HG02588 (cell line): ENCODE measurements at regions not wholly inside any gene's neighbourhood (a gene's known extent, or its start where the extent isn't known, plus 50 kb on each side); places are given as distances from the start of the nearest gene placed in this dataset.

ENCODE experiments used
- ATAC-seq: cut with Tn5 transposase; IDR thresholded peaks from one replicate; pipeline ENCODE4 v1.9.1; 2021; ENCODE audit warnings: mild to moderate bottlenecking, moderate library complexity; ENCODE audit not compliant: unreplicated experiment

DNA sequence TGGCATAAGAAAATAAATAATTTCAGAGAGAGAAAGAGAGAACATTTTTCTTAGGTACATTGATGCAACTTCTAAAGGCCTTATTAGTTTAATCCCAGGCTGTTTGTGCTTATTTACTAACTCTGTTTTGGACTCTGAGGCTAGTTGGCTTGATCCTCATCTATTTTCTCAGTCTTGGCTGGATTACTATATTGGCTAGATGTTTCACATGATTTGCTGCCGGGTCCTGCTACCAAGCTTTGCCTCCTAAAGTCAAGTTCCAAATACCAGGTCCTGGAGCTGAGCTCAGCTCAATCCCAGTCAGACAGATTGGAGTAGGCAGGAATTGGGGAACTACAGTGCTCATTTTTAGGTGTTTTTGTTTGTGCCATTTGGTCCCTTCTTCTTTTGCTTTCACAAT, 340.8 kb downstream of the BCAT1 start:
- ATAC-seq = no peak

- no peak for ATAC-seq
These were observed 343.0 kb downstream of the BCAT1 start for GRCh38 chr12:24605916-24606315.

DNA sequence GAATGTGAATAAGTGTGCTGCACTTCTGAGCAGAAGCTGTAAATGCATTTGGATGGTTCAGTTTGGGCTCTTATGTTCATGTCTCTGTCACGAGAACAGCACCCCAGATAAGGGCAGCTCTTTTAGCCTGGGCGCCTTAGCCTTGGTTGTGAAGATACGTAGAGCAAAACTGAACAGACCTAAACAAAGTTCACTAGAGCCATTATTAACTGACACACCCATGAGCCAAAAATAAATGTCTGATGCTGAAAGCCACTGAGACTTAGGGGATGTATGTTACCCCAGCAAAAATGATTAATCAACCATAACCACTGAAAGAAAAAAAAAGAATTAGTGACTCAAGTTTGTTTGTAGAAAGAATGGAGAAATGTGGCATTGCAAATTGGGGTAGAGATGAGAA, 343.4 kb downstream of the BCAT1 start:
- ATAC-seq = no peak

GRCh38 chr12:24603371-24603770, 345.5 kb downstream of the BCAT1 start:
- no peak for ATAC-seq

DNA sequence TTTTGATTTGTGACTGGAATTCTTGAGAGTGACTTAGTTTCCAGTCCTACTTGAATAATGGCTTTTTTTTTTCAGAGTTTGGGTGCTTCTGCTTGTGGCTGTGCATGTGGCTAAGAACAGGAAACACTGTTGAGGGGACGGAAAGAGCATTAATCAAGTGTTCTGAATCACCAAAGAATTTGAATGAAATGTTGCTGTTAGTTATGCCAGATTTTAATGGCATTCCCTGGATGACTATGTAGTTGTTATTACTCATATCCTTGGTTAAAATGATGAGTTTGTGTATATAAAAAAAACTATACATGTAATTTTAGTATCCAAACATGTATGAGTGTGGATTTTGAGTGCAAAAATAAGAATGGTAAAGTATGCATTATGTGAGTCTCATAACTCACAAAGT, 347.9 kb downstream of the BCAT1 start:
- no peak for ATAC-seq

- no peak for ATAC-seq
These were observed 348.4 kb downstream of the BCAT1 start for GRCh38 chr12:24600551-24600950.

DNA sequence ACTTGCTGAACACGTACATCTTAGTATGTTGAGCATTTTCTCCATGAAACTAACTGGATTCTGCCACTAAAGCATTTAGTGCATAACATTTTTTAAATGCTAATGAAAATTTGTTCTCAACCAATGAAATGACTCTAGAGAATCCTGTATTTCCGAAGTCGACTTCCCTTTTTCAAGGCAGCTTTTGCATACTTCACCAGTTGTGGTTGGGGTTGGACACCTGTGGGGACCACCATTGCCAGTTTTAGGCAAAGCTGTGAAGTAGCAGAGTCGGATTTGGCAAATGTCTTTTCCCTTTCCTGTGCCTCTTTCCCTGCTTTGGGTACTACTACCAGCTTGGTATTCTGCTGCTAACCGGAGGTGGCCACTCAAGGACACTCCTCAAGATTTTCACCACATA, 349.2 kb downstream of the BCAT1 start:
- ATAC-seq = no peak

DNA sequence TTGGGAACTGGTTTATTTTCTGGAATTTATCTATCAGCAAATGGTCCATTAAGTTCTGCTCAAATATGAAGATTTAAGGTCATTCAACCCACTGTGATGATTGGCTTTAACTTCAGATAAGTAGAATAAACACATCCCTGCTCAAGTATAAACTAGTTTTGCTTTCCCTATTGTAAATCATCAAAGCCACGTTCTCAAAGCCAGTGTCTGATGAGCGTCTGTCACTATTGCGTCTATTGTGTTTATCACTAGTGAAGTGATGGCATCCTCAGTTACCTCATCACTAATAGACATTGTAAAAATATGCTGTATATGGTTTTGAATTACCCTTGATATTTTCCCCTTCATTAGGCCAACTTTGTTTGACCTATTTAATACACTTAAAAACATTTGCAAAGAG, 351.3 kb downstream of the BCAT1 start:
- ATAC-seq = no peak

DNA sequence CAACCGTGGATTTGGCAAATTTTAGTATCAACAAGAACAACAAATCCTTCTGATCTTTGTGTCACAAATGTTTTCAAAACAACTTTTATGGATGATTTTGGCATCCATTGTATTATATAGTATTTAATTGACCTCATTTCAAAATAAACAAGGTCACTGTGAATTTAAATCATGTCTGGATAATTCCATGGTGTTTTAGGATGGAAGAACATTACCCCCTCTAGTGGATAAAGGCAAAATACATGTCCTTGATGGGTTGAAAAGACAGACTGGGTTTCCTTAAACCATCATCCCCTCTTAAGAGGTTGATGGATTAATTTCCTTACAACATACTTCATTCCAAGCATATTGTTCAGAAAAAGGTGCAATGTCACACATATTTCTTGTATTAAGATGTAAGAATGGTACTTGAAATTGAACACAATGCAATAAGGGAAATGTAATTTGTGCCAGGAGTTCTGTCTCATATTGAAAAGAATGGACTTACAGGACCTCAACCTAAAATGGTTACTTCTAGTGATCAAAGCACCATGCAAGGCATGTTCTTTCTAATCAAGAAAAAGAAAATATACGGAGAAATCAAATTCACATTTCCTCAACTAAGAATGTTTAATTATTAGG, 352.0 kb downstream of the BCAT1 start:
- no peak for ATAC-seq

- no peak for ATAC-seq
These were observed 353.2 kb downstream of the BCAT1 start for GRCh38 chr12:24595652-24596235.

DNA sequence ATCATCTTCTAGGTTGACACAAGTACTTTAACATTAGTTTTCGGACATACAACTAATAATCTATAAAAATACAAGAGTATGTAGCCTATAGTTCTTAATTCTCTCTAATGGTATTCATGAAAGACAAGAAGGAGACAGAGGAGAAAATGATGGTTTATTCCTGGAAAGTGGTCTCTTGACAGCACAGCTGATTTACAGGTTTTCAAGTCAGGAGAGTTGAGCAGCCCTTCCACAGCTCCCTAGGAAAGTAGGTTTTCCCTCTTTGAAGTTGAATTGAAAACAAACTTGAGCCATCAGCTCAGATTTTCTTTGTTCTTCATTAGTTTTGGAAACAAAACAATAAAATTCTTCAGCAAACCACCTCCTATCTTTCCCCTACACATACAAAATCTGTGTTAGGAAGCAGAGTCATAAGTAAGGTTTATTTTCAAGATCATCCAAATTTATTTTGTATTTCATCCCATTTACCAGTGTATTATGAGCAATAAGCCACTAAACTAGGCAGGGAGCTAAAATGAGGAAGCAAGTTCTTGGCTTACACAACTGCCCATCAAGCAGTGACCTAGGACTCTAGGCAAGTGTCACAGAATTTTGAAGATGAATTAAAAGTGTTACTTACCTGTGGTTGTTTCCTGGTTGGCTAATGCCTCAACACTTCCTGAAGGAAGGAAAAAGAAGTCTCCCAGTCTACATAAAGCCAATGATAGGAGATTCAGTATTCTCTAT, 357.0 kb downstream of the BCAT1 start:
- no peak for ATAC-seq

DNA sequence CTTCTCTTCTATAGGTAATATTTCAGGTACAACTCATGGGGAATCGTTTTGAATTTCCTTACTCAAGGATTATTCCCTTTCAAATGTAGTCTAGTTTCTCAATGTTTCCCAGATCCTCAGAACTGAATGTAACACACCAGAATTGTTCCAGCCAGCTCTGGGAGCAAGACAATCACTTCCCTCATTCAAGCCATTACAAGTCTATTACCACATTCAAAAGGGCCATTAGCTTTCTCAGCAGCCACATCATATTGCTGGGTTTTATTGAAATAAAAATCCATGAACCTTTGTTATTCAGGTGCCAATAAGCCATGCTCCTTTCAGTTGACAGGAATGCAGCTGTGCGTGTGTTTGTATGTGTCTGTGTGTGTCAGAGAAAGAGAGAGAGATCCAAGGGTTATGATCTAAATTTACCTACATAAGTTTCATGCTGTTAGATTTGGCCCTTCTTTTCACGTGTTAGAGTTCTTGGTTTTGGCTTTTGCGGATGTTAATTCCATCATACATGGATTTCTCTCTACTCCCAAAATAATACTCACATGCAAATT, 357.7 kb downstream of the BCAT1 start:
- ATAC-seq = no peak

GRCh38 chr12:24586293-24586692, 362.6 kb downstream of the BCAT1 start:
- ATAC-seq = no peak

DNA sequence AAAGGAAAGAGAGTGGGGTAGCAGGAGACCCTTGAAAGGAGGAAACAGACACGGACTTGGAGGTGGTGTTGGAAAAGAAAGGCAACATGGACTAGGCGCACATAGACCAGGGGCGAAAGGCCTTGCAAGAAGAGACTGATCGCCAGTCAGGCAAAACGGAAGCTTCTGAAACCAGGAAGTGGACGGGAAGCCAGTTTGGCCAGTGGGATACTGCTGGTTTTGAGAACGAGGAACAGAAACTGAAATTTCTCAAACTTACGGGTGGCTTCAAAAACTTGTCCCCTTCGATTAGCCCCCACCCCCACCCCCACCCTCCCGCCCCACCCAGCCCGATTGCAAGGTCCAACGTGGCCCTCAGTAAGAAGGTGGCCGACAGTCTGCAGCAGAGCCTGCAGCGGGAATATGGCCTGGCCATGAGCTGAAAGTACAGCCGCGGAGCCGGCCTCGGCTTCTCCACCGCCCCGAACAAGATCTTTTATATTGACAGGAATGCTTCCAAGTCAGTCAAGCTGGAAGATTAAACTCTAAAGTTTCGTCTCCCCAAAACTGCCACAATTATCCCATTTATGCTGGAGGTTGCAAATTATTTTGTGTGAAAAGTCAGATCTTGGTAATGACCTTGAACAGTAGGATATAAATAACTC, 364.7 kb downstream of the BCAT1 start:
- ATAC-seq = no peak

GRCh38 chr12:24582954-24583601, 365.8 kb downstream of the BCAT1 start:
- no peak for ATAC-seq

GRCh38 chr12:24574538-24574937, 374.4 kb downstream of the BCAT1 start:
- no peak for ATAC-seq

DNA sequence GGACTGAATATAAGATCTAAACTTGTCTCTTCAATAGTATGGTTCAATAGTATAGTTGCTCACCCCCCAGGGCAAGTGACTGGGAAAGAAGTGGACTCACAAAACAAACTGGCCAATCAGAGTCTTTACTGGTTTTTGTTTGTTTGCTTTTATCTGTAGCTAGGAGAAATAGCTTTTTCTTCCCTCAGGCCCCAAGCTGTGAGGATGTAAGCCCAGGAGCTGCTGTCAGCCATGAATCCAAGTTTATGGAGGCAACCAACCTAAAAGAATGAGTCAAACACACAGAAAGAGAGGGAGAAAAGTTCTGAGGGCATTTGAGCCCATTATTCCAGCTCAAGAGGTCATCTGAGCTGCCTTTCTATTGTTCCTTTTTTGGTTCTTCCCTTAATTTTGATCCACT, 375.3 kb downstream of the BCAT1 start:
- no peak for ATAC-seq

DNA sequence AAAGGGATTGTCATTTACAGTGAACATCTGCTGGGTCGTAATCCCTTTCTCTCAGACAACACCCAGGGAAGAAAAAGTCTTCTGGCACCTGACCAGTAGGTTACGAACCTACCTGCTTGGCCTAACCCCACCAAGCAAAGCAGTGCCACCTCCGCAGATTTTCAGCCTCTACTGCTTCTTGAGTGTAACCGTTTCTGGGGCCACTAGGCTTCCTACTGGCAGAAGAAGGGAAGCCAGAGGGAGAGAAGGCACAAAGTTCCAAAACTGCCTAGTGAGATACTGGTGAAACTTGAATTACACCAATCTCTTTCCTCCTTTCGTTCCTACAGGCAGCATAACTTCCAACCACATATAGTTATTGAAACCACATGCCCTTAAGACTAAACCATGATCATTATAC, 383.6 kb downstream of the BCAT1 start:
- ATAC-seq = no peak

DNA sequence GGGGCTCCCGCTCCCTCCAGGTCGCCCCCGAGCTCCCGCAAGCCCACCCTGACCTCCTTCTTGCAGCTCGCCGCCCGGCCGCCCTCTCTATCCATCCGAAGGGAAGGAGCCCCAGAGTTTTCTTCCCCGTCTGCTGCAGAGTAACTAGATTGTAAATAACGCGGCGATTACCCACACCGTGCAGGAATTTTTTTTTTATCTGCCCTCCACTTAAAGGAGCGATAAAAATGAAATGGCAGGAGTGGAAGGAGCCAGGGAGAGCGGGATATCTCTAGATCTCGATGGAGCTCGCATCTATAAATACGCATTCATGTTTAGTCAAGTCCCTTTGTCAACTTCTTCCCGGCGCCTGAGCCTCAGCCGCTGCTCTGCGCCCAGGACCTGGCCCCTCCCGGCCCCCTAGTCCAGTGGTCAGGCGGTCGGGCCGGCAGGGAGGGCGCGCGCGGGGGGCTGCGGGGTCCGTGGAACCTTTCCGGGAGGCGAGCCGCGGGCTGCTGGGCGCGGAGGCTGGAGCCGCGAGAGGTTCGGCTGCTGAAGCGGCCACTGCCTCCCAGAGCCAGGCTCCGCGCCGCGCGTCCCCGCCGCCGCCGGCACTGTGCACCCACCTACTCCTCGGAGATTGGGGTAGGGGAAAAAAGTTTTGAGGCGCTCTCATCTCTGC, 386.0 kb downstream of the BCAT1 start:
- no peak for ATAC-seq

DNA sequence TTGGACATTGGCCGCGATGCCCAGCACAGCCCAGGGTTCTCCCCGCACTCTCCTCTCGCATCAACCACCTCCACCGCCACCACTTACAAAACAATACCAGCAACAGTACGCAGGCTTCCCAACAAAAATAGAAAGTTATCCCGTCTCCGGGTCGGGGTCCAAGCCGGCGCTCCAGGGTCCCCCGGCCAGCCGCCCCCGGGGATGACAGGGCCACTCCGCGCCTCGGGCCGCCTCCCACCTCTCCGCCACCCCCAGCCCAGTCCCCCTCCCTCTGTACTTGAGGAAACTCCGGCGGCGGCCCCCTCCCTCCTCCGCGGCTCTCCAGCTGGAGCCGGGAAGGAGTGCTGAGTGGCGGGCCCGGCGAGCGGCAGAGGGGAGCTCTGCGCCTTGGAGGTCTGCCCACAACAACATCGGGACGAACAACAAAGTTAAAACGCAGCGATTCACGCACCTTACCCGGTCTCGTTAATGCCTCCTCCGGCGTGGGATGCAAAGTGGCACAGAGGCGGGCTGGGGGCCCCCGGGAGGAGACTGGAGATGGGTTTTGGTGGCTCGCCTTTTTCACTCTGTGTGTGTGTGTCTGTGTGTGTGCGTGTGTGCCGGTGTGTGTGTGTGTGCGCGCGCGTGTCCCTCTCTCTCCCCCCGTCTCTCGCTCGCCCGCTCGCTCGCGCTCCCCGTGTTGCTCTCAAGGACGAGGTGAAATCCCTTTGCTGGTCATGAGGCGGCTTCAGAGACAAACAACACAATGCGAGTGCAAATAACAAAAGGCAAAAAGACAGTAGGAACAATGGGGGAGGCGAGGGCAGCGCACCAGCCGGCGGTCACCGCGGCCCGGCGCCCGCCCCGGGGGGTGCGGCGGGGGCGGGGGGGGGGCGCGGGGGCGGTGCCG, 386.8 kb downstream of the BCAT1 start:
- no peak for ATAC-seq
